ENCODE measurements at regions not wholly inside any gene's neighbourhood (a gene's known extent, or its start where the extent isn't known, plus 50 kb on each side); places are given as distances from the start of the nearest gene placed in this dataset.

DNA sequence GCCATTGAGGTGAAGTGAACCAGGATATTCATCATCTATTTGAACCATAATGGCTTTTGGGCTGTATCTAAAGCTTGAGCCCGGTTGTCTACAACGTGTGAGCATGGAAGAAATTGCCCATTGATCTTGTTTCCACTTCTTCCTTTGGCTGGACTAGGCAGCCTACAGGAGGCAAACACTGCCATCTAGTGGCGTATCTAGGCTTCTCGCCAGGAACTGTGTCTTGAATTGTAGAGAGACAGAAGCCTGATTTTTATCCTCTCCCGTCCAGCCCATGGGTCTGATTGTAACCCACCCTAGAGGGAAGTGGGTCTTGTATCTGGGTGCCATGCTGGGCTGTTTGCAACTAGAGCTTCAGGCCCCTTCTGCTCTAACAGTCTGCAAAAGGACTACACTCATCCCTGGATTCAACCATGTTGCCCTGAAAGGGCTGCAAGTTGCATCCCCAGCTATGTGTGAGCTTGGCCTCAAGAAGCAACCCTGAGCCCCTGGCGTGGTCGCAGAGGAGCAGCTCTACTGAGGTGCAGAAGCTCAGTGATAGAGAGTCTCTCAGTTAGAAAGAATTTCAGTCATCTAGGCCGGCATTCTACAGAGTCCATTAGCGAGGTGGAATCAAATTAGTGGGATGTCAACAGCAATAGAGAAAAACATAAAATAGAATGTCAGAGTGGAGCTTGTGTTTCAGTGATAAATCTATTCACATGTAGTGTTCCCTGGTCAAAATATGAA lies 170.2 kb upstream of the UMPS start:
- Histone ChIP-seq H3K4me2 (ENCODE audit: low read depth, low read length, poor library complexity, severe bottlenecking) (no peak overlapping the region), H3K4me1 (ENCODE audit: insufficient read depth, low read length, poor library complexity, severe bottlenecking) (no peaks in the 10 kb centered on the region), H4K20me1 (ENCODE audit: insufficient read depth, low read length, poor library complexity, severe bottlenecking) (no peaks in the 10 kb centered on the region), H3K9ac (ENCODE audit: low read depth, low read length, poor library complexity, severe bottlenecking) (no peak overlapping the region), H3F3A (ENCODE audit: low read depth) (no peaks in the 10 kb centered on the region), H3K9me2 (replicated peaks; ENCODE audit: low read depth, low read length) (no peaks in the 10 kb centered on the region), H3K36me3 (ENCODE audit: insufficient read depth, low read length) (no peaks in the 10 kb centered on the region), H3K9me3 (ENCODE audit: insufficient read depth, low read depth, low read length) (no peaks in the 10 kb centered on the region), H3K79me2 (ENCODE audit: insufficient read depth, low read length) (no peaks in the 10 kb centered on the region), H3K27me3 (ENCODE audit: insufficient read depth, low read length, poor library complexity, severe bottlenecking) (no peaks in the 10 kb centered on the region), H3K4me3 (ENCODE audit: low read length, poor library complexity, severe bottlenecking) (no peak overlapping the region), H2AFZ (ENCODE audit: low read length) (no peak overlapping the region)
- TF ChIP-seq, protein P1, sequence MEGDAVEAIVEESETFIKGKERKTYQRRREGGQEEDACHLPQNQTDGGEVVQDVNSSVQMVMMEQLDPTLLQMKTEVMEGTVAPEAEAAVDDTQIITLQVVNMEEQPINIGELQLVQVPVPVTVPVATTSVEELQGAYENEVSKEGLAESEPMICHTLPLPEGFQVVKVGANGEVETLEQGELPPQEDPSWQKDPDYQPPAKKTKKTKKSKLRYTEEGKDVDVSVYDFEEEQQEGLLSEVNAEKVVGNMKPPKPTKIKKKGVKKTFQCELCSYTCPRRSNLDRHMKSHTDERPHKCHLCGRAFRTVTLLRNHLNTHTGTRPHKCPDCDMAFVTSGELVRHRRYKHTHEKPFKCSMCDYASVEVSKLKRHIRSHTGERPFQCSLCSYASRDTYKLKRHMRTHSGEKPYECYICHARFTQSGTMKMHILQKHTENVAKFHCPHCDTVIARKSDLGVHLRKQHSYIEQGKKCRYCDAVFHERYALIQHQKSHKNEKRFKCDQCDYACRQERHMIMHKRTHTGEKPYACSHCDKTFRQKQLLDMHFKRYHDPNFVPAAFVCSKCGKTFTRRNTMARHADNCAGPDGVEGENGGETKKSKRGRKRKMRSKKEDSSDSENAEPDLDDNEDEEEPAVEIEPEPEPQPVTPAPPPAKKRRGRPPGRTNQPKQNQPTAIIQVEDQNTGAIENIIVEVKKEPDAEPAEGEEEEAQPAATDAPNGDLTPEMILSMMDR (conservative IDR thresholded peaks at IDR 0.05; ENCODE audit: low read length) = peak; percentile 91
- TF ChIP-seq EZH2phosphoT487 (IDR thresholded peaks at IDR 0.05; ENCODE audit: borderline replicate concordance) = no peak

GRCh38 chr3:124560666-124561215 lies 169.5 kb upstream of the UMPS start:
- H3K4me2 ChIP-seq (ENCODE audit: low read depth, low read length, poor library complexity, severe bottlenecking) = no peak overlapping the region
- no peak overlapping the region for H2AFZ ChIP-seq (ENCODE audit: low read length)
- no peak for TF ChIP-seq EZH2phosphoT487 (IDR thresholded peaks at IDR 0.05; ENCODE audit: borderline replicate concordance)
- TF ChIP-seq, protein P1 (conservative IDR thresholded peaks at IDR 0.05; ENCODE audit: low read length) = no peak
- H3F3A ChIP-seq (ENCODE audit: low read depth) = no peaks in the 10 kb centered on the region
- H3K4me3 ChIP-seq (ENCODE audit: low read length, poor library complexity, severe bottlenecking) = no peak overlapping the region
- H3K36me3 ChIP-seq (ENCODE audit: insufficient read depth, low read length) = no peaks in the 10 kb centered on the region
- H3K9ac ChIP-seq (ENCODE audit: low read depth, low read length, poor library complexity, severe bottlenecking) = no peak overlapping the region
- no peaks in the 10 kb centered on the region for H4K20me1 ChIP-seq (ENCODE audit: insufficient read depth, low read length, poor library complexity, severe bottlenecking)
- no peaks in the 10 kb centered on the region for H3K9me3 ChIP-seq (ENCODE audit: insufficient read depth, low read depth, low read length)
- H3K4me1 ChIP-seq (ENCODE audit: insufficient read depth, low read length, poor library complexity, severe bottlenecking) = no peaks in the 10 kb centered on the region
- H3K79me2 ChIP-seq (ENCODE audit: insufficient read depth, low read length) = no peaks in the 10 kb centered on the region
- no peaks in the 10 kb centered on the region for H3K27me3 ChIP-seq (ENCODE audit: insufficient read depth, low read length, poor library complexity, severe bottlenecking)
- H3K9me2 ChIP-seq (replicated peaks; ENCODE audit: low read depth, low read length) = no peaks in the 10 kb centered on the region

DNA sequence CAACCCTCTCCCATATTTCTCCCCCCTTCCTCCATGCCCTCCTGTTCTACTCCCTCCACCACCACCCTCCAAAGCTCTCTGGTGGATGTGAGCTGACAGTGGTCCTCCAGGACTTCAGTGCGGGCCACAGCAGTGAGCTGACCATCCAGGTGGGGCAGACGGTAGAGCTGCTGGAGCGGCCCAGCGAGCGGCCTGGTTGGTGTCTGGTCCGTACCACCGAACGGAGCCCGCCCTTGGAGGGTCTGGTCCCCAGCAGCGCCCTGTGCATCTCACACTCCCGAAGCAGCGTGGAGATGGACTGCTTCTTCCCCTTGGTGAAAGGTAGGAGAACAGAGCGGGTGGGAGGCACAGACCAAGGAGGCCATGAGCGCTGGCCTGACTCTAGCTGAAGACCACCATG lies 167.5 kb upstream of the UMPS start:
- Histone ChIP-seq H3K9me3 (ENCODE audit: insufficient read depth, low read depth, low read length) (no peaks in the 10 kb centered on the region), H3K9ac (ENCODE audit: low read depth, low read length, poor library complexity, severe bottlenecking) (no peak overlapping the region), H3F3A (ENCODE audit: low read depth) (no peaks in the 10 kb centered on the region), H3K4me1 (ENCODE audit: insufficient read depth, low read length, poor library complexity, severe bottlenecking) (no peaks in the 10 kb centered on the region), H2AFZ (ENCODE audit: low read length) (no peak overlapping the region), H3K79me2 (ENCODE audit: insufficient read depth, low read length) (no peaks in the 10 kb centered on the region), H3K36me3 (ENCODE audit: insufficient read depth, low read length) (no peaks in the 10 kb centered on the region), H3K9me2 (replicated peaks; ENCODE audit: low read depth, low read length) (no peaks in the 10 kb centered on the region), H3K4me3 (ENCODE audit: low read length, poor library complexity, severe bottlenecking) (no peak overlapping the region), H3K4me2 (ENCODE audit: low read depth, low read length, poor library complexity, severe bottlenecking) (no peak overlapping the region), H3K27me3 (ENCODE audit: insufficient read depth, low read length, poor library complexity, severe bottlenecking) (no peaks in the 10 kb centered on the region), H4K20me1 (ENCODE audit: insufficient read depth, low read length, poor library complexity, severe bottlenecking) (no peaks in the 10 kb centered on the region)
- TF ChIP-seq, protein P1 (conservative IDR thresholded peaks at IDR 0.05; ENCODE audit: low read length) = no peak
- TF ChIP-seq EZH2phosphoT487 (IDR thresholded peaks at IDR 0.05; ENCODE audit: borderline replicate concordance) = no peak

Data from Loucy (cell line).